ENCODE measurements at regions not wholly inside any gene's neighbourhood (a gene's known extent, or its start where the extent isn't known, plus 50 kb on each side); places are given as distances from the start of the nearest gene placed in this dataset.
"Not testable (repeated sequence)": the region's sequence is repeated elsewhere in the genome, so short reads cannot be mapped to it uniquely, and the experiment has no call there.

GRCh38 chr1:55305735-55306134 lies 90.6 kb upstream of the USP24 start:
- DNase-seq = no peak

GRCh38 chr1:55304229-55304740 lies 89.1 kb upstream of the USP24 start:
- DNase-seq = no peak

GRCh38 chr1:55302972-55303371 lies 87.8 kb upstream of the USP24 start:
- no peak for DNase-seq

- no peak for DNase-seq
Observed at GRCh38 chr1:55301912-55302311, 86.7 kb upstream of the USP24 start.

GRCh38 chr1:55300975-55301374 lies 85.8 kb upstream of the USP24 start:
- DNase-seq = no peak

- DNase-seq = no peak
Observed at GRCh38 chr1:55298167-55298894, 83.2 kb upstream of the USP24 start.

GRCh38 chr1:55296247-55296646 lies 81.1 kb upstream of the USP24 start:
- DNase-seq = not testable (repeated sequence)

GRCh38 chr1:55289614-55290013 lies 74.5 kb upstream of the USP24 start:
- no peak for DNase-seq

GRCh38 chr1:55289042-55289441 lies 73.9 kb upstream of the USP24 start:
- DNase-seq = no peak

- DNase-seq = no peak
Observed at GRCh38 chr1:55288245-55288644, 73.1 kb upstream of the USP24 start.

- no peak for DNase-seq
Observed at GRCh38 chr1:55287723-55288122, 72.6 kb upstream of the USP24 start.

GRCh38 chr1:55286856-55287602 lies 71.9 kb upstream of the USP24 start:
- DNase-seq = no peak

GRCh38 chr1:55285834-55286233 lies 70.7 kb upstream of the USP24 start:
- no peak for DNase-seq

GRCh38 chr1:55284856-55285255 lies 69.7 kb upstream of the USP24 start:
- DNase-seq = peak; percentile 6

GRCh38 chr1:55282058-55282457 lies 66.9 kb upstream of the USP24 start:
- no peak for DNase-seq

- DNase-seq = no peak
Observed at GRCh38 chr1:55280731-55281130, 65.6 kb upstream of the USP24 start.

- DNase-seq = no peak
Observed at GRCh38 chr1:55279627-55280026, 64.5 kb upstream of the USP24 start.

- no peak for DNase-seq
Observed at GRCh38 chr1:55278378-55278777, 63.2 kb upstream of the USP24 start.

GRCh38 chr1:55277377-55278130 lies 62.4 kb upstream of the USP24 start:
- peak; percentile 58 for DNase-seq

GRCh38 chr1:55276671-55277376 lies 61.7 kb upstream of the USP24 start:
- no peak for DNase-seq

- DNase-seq = no peak
Observed at GRCh38 chr1:55275941-55276341, 60.8 kb upstream of the USP24 start.

GRCh38 chr1:55275151-55275748 lies 60.1 kb upstream of the USP24 start:
- no peak for DNase-seq

Data from SHP77 treated with DMSO at 0.1 percent for 48 hours (cell line).